ENCODE measurements at regions not wholly inside any gene's neighbourhood (a gene's known extent, or its start where the extent isn't known, plus 50 kb on each side); places are given as distances from the start of the nearest gene placed in this dataset.

DNA sequence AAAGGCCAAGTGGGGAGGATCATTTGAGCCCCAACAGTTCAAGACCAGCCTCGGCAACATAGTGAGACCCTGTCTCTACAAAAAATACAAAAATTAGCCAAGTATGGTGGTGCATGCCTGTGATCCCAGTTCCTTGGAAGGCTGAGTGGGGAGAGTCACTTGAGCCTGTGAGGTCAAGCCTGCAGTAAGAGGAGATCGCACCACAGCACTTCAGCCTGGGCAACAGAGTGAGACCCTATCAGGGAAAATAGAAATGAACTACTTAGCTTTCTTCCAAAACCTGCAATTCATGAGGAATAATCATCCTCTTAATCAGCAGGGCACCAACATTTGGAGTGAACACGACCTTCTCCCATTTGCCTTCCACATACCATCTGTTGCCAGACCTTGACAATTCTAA, 96.1 kb downstream of the OR2K2 start:
- TF ChIP-seq EZH2 (IDR thresholded peaks at IDR 0.05) (no peak), POLR2AphosphoS5 (IDR thresholded peaks at IDR 0.05; ENCODE audit: borderline replicate concordance, low read depth, low read length) (no peak), FOXP2 (optimal IDR thresholded peaks at IDR 0.05; ENCODE audit: control extremely low read depth, extremely low read length, insufficient read depth) (no peak)

Data from SK-N-MC (cell line).